Loucy (cell line): ENCODE measurements at regions not wholly inside any gene's neighbourhood (a gene's known extent, or its start where the extent isn't known, plus 50 kb on each side); places are given as distances from the start of the nearest gene placed in this dataset.

Experiments used
- CTCF ChIP-seq: fragments of 200-600 bp; sonication (generic); conservative IDR thresholded peaks from 2 replicates; pipeline ENCODE4 v1.5.1; 2014; ENCODE audit warnings: mild to moderate bottlenecking, antibody characterized with exemption, low read length
- EZH2phosphoT487 ChIP-seq: fragments of 200-600 bp; IDR thresholded peaks from 2 replicates; pipeline ENCODE4 v1.6.1; 2018; ENCODE audit warnings: antibody characterized with exemption, mild to moderate bottlenecking, moderate library complexity, borderline replicate concordance

GRCh38 chr4:130432289-130432688 is 1336.3 kb downstream of the C4orf33 start:
- TF ChIP-seq CTCF (no peak), EZH2phosphoT487 (no peak)
